ENCODE measurements at regions not wholly inside any gene's neighbourhood (a gene's known extent, or its start where the extent isn't known, plus 50 kb on each side); places are given as distances from the start of the nearest gene placed in this dataset.

DNA sequence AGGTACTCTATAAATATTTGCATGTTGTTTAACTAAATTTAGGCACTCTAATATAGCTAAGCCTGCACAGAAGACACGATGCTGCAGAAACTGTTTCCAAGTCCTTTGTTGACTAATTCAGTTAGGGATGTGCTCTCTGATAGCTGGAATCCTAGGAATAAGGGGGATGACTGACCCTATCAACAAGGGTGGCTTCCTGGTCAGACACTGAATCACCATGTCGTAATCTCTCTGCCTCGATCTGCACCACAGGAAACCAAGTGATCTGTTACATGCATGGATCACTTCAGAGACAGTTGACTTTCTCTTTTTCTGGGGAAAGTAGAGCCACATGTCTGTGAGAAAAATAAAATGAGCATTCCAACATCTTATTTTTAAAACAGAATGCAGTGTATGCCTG is 169.1 kb downstream of the GUCY2F start:
- no peak for DNase-seq (ENCODE audit: low read depth in 2 of 2)

DNA sequence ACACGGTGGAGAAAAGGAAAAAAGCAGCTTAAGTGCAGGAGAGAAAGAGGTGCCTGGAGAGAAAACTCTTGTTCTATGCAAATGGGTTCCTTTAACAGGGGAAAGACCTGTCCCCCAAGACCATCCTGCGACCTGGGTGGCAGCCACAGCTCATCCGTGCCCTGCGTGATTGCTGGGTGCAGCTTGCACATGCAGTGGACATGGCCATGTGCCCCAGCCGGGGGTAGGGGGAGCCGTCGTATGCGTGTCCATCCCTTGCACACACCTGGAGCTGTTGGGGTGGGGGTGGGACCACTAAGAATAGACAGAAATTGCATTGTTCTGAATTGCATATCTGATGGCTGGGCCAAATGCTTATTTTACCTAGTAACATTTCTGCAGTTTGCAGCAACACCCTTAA is 171.9 kb downstream of the GUCY2F start:
- DNase-seq (ENCODE audit: low read depth in 2 of 2), result no peak

DNA sequence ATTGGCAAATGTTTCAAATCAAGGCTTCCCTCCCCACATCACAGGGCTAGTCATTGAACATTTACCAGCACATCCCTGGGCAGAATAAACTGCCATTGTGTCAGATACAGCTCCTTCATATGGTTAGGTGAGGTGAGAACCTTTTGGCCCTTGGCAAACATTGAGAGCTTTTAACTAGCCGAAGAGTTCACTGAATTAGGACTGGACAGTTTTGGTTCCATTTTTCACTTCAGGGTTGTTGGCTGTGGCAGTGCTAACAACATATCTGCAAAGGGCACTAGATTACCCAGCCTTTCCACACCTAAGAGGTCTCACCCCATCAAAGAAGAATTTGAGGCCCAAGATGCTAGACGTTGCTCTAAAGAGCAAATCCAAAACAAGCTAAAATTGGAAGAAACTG is 180.7 kb downstream of the GUCY2F start:
- no peak for DNase-seq (ENCODE audit: low read depth in 2 of 2)

DNA sequence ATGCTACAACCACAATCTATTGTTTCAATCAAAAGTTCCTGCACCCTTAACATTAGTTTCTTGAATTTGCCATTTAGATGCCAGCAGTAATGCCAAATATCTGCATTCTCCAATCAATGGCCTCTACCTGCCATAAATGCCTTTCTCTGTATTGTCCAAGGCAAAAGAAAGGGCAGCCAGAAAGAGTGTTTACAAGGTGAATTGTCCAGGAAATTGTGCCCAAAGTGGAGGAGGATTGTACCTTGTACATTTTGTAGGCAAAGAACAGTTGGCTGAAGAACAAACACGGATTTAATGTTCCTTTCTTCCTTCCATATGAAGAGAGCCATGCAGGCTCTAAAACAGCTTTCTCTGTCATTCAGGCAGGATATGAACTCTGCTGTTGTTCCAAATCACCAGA is 181.5 kb downstream of the GUCY2F start:
- DNase-seq (ENCODE audit: low read depth in 2 of 2), result no peak

DNA sequence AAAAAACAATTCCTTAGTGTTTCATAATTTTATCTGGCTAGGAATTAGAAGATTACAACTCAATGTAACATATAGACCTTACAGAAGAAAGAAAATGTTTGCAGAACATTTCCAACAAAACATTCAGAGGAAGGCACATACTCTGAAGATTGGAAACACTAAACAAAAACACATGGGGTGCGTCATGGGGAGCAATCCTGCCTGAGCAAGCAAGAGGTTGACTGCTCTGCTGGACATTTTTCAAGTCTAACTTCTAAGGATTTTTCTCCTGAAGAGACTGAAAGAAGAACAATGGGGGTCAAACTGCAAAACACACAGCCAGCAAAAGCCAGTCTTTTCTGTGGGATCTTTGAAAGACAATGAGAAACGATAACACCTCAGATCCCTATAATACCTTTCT is 182.8 kb downstream of the GUCY2F start:
- DNase-seq (ENCODE audit: low read depth in 2 of 2), result no peak

DNA sequence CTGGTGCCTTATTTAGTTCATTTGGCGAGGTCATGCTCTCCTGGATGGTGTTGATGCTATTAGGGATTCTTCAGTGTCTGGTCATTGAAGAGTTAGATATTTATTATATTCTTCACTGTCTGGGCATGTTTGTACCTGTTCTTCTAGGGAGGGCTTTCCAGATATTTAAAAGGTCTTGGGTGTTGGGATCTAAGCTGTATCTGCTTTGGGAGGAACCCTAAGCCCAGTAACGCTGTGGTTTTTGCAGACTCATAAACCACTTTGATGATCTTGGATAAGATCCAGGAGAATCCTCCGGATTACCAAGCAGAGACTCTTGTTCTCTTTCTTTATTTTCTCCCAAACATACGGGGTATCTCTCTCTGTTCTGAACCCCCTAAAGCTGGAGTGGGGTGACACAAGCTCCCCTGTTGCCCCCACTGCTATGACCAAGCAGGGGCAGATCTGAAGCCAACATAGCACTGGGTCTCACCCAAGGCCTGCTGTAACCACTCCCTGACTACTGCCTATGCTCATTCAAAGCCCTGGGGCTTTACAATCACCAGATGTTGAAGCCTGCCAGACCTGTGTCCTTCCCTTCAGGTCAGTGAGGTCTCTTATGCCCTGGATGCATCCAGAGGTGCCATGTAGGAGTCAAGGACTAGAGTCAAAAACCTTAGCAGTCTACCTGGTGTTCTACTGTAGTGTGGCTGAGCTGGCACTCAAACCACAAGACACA is 187.6 kb downstream of the GUCY2F start:
- DNase-seq (ENCODE audit: low read depth in 2 of 2), result no peak

DNA sequence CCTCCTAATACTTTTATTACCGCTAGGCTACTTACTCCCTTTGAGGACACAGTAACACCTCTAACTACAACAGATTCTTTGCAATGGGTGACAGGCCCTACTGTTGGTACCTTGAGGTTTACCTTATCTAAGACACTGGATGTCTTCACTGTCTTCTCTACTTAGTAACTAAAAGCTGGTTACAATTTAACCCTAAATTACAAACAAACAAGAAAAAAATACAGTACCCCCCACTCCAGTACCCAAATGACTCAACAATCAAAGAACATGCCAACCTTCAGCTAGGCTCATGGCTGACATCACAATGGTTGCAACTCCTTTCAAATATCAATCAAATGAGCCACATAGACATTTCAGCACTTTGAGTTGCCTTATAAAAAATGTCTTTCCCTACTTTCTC is 198.0 kb downstream of the GUCY2F start:
- DNase-seq (ENCODE audit: low read depth in 2 of 2), result no peak

DNA sequence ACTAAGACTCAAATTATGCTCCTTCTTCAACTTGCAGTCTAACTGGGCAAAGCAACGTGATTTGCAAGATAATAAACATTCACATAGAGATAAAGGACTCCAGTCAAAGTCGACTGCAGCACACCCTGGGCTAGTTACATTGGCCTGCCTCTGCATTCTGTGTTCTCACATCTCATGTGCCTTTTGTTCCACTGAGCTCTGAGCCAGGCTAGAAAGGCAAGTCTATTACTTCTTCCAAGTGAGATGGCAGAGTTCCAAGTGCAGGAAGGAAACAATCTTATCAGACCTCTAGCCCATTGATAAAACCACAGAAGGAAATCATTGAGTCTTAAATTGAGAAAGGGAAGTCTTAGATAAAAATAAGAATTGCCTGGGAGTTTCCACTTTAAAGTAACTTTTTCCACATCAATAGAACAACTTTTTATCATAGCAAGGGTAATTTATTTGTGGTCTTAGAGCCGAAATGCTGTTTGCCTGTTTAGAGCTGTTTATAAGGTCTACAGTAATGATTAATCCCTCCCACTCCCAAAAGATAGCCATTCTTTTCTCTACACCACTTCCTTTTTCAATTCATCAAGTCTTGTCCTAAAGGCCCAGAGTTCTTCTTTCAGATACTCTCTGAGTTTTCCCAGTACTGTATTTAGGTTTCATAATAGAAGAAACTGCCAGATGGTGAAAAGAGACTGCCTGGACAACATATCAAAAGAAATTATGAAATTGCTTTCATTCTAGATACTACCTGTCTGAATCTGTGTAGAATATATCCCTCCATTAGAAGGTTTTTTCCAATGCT is 200.2 kb downstream of the GUCY2F start:
- DNase-seq (ENCODE audit: low read depth in 2 of 2), result peak in 1 of 2 donors; percentile 70

DNA sequence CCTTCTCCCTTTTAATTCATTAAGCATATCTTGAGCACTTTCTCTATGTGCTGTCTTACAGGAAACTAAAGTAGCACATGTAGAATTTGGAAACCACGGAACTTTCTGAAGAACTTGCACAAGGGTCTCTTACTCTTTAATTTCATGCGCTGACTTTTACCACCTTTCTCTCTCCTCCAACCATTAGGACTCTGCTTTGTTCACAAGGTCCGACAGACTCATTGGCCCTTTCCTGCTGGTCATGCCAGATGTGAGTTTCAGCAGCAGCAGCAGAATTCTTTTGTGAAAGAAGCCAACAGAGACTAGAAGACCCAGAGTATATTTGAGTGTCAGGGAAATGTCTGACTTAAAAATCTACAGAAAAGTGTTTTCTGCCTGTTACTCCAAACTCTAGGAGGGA is 207.1 kb downstream of the GUCY2F start:
- DNase-seq (ENCODE audit: low read depth in 2 of 2), result no peak

DNA sequence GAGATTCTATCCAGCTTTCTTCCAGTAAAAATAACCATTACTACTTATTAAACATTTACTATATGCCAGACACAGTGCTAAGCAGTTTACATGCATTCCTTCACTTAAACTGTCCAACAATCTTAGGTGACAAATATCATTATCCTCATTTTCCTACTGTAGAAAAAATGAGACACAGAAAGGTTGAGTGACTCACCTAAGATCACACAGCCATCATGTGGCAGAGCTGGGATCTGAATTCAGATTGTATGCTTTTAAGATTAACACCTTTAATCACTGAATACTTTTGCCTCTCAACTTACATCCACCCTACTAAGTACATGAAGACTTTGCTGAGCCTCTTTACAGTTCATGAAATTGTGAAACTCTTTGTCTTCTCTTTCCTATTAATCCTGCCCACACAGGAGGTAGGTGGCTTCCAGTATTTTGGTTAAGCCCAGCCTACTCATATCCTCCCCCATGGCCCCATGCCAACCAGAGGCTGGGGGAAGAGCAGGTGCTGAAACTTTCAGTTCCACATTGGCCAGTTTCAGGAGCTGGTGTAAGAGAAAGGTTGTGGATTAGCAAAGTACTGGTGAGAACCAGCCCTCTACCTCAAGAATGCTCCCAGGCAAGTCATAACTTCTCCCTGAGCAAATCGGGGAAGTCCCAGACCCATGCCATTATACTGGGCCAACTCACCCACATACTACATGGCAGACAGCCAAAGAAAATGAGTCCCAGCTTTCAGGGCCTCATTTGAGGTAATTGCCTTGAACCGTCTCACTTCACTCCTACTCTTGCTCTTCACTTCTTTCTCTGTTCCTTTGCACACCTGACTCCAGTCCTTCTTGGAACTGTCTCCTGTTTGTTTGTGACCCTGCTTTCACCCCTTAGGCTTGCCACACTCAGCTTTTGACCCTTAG is 211.1 kb downstream of the GUCY2F start:
- DNase-seq (ENCODE audit: low read depth in 2 of 2), result no peak

DNA sequence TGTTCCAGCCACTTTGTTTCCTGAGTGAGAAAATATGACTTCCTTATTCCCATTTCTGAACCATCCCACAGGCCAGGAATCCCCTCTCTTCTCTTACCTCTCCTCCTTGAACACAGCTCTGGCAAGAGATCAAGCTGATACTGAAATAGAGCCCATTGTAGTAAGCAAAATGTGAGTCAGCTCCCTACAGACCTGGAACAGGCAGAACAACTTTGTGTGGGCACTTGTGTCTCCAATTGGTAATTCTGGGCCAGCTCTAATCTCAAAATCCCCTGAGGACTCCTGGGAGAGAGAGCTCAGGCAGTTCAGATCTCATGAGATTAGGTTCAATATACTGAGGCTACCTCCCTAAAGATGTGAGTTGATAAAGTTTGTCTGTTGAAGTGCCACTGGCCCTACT is 213.5 kb downstream of the GUCY2F start:
- DNase-seq (ENCODE audit: low read depth in 2 of 2), result no peak

DNA sequence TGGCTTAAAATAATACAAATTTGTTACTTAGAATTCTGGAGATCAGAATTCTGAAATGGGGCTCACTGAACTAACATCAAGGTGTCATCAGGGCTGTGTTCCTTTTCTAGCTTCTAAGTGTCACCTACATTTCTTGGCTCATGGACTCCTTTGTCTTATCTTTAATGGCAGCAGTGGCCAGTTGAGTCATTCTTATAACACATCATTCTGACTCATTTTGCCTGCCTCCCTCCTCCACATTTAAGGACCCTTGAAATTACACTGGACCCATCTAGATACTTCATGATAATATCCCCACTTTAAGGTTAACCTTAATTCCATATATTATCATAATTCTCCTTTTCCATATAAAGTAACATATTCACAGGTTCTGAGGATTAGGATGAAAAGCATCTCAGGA is 215.9 kb downstream of the GUCY2F start:
- DNase-seq (ENCODE audit: low read depth in 2 of 2), result no peak

DNA sequence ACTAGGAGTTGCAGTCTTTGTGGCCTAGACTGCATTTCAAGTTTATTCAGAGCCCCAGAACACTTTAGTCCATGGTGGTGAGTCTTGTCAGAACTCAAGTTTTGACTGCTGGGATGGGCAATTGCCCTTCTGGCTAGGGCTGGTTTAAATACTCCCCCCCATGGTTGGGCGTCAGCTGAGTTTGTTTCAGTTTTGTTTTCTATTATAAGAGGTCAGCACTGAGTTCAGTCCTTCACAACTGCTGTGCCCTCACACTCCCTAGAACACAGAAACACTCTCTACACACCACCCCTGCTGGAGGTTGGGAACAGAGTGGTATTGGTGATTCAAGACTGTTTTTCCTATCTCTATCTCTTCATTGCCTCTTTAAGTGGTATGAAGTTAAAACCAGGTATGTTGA is 217.0 kb downstream of the GUCY2F start:
- no peak for DNase-seq (ENCODE audit: low read depth in 2 of 2)

DNA sequence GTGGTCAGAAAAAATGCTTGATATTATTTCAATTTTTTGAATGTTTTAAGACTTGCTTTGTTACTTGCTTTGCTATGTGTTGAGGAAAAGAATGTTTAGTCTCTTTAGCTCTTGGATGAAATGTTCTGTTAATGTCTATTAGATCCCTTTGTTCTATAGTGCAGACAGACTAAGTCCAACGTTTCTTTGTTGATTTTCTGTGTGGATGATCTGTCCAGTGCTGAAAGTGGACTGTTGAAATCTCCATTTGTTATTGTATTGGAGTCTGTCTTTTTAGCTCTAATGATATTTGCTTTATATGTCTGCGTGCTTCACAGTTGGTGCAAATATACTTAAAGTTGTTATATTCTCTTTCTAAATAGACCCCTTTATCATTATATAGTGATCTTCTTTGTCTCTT is 220.6 kb downstream of the GUCY2F start:
- peak in 1 of 2 donors; percentile 0 for DNase-seq (ENCODE audit: low read depth in 2 of 2)

DNA sequence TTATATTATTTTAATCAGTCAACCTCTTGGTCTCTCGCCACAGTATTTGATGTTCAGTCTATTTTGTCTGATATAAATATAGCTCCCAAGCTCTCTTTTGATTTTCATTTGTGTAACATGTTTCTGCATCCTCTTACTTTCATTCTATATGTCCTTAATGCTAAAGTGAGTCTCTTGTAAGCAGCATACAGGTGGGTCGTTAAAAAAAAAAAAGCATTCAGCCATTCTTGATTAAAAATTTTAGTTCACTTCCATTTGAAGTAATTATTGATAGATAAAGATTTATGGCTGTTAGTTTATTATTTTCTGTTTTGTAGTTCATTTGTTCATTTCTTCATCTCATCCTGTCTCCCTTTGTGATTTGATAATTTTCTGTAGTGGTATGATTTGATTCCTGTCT is 229.1 kb downstream of the GUCY2F start:
- DNase-seq (ENCODE audit: low read depth in 2 of 2), result no peak

DNA sequence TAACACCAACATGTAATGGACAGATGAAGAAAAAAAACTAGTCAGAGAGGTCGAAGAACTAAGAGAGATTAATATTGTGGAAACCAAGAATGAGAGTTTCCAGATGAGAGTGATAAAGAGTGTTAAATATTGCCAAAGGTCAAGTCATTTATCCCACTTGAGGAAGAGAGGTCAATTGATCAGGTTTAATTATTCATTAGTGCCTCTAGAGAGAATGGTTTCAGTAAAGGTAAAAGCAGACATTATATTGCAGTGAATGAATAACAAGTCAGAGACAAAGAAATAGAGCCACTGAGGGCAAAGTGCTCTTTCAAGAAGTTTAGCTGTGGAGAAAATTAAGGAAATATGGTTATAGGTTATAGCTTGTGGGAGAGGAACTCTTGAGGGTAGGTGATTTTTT is 263.1 kb downstream of the GUCY2F start:
- DNase-seq (ENCODE audit: low read depth in 2 of 2), result no peak

DNA sequence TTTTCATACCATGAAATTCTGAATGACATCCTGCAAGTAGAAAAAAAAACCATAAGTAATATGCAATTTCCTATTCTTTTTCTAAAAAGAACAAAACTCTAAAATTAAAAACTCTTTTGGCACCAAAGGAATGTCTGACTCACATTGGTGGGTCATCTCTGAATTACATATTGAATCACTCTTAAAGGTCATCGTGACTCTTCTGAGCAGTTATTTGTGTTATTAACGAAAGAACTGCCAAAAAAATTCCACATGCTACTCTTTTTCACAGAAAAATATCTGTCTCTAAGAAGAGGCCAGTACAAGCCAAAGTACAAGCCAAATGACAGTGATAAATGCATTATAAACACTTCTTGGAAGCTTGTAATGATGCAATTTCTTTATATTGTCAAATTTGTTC is 282.2 kb downstream of the GUCY2F start:
- DNase-seq (ENCODE audit: low read depth in 2 of 2), result no peak

DNA sequence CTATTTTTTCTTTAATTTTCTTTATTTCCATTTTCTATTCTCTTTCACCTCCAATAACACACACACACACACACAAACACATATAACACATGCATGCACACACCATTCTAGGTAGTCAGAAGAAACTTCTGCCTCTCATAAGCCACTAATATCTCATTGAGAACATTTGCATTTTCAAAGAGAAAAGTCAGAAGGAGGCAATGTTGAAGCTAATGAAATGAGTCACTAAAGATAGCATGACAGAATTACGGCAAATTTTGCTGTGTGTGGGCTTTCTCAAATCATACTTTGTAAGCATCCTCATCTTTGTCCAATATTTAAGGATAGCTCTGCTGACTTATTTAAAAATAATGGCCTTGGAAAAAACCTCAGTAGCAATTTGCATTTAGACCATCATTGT is 291.3 kb downstream of the GUCY2F start:
- no peak for DNase-seq (ENCODE audit: low read depth in 2 of 2)

DNA sequence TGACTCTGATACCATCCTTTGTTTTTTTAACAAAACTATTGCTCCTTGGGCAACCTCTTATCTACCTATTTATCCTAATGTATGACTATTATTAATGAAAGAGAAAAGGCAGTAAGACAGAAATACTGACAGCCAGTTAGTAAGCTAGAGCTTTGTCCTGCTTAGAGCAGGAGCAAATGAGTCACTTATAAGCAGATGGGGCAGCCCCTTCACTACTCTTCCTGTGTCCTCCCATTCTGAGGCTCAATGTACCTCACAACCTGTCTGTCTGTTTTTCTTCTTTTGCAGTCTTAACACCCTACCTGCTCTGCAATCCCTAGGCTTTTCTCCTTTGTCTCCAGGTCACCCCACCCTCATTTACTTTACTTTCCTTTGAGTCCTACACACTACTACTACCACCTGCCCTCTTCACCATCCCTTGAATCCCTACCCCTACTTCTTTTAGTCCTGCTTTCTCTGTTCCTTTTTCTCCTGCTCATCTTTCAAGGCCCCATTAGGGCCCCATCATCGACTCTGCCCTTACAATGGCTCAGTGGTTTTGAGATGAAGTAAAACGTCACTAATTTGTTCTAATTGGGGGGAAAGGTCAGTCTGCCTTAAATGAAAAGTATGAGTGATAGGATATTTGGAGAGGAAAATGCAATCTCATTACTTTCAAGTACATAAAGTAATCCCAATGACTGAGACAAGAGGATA is 294.3 kb downstream of the GUCY2F start:
- DNase-seq (ENCODE audit: low read depth in 2 of 2), result no peak

DNA sequence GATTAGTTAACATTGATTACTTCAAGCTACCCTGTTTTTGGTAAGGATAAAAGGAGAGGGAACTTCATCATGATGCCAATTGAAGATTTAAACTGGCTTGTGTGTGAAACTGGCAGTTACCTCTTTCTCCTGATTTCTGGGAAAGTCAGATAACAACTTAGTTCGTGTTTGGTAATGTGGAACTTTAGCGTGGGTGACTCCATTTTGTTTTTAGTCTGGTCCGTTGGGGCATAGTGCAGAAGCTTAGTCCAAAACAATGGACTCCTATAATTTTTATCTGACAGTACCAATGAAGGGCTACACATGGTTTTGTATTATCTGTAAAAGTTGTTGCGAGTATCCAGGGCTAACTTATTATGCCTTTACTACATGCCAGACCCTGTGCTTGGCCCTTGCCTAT is 294.9 kb downstream of the GUCY2F start:
- DNase-seq (ENCODE audit: low read depth in 2 of 2), result no peak

DNA sequence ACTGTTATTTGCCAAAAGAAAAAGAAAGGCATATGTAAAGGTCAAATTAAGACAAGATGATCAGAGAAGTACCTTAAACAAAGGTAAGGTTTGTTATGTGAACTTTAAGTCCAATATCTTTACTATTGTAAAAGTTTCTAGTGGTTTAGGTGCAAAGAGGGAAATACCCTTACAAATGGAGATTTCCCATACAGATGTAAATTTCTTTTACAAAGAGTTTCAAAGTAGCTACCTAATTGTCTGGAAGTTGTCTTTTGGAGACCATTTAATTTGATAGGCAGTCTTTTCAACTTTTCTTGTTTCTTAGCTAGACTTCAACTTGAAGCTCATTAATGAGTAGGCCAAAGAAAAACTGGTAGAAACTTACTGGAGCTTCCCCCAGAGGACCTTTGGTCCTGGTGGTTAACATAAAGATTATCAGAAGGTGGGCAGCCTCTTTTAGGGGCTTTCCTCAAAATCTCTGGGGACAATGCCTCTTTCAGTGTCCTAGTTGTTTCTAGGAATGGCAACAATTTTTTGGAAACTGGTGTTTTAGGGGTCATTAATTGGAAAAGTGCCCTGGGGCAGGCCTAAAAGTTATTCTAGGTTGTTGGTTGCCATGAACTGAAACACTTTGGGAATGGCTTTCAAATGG is 297.3 kb downstream of the GUCY2F start:
- DNase-seq (ENCODE audit: low read depth in 2 of 2), result no peak

Data from dermis microvascular lymphatic vessel endothelial cell (primary cell).